BLaER1 treated with 17β-estradiol and CSF1 and Interleukin-3, amounts not matched to agents 10 nM and 100 nM (cell line): ENCODE measurements at regions not wholly inside any gene's neighbourhood (a gene's known extent, or its start where the extent isn't known, plus 50 kb on each side); places are given as distances from the start of the nearest gene placed in this dataset.
"Not testable (repeated sequence)": the region's sequence is repeated elsewhere in the genome, so short reads cannot be mapped to it uniquely, and the experiment has no call there.

Experiments
- H3K27ac ChIP-seq, 11 experiments: shearing (Covaris generic); formaldehyde crosslinking; 2 replicates each; pipeline ENCODE4 v1.8.1; 2022
- H3K27me3 ChIP-seq, 11 experiments: shearing (Covaris generic); formaldehyde crosslinking; 2 replicates each; pipeline ENCODE4 v1.8.1; 2022
- H3K36me3 ChIP-seq, 11 experiments: shearing (Covaris generic); formaldehyde crosslinking; 2 replicates each; pipeline ENCODE4 v1.8.1; 2022
- H3K4me1 ChIP-seq, 10 experiments: shearing (Covaris generic); formaldehyde crosslinking; 2 replicates each; pipeline ENCODE4 v1.8.1; 2022
- H3K4me2 ChIP-seq, 11 experiments: shearing (Covaris generic); formaldehyde crosslinking; 2 replicates each; pipeline ENCODE4 v1.8.1; 2022
- H3K4me3 ChIP-seq, 10 experiments: shearing (Covaris generic); formaldehyde crosslinking; 2 replicates each; pipeline ENCODE4 v1.8.1; 2022
- H3K9ac ChIP-seq, 11 experiments: shearing (Covaris generic); formaldehyde crosslinking; 2 replicates each; pipeline ENCODE4 v1.8.1; 2022
- H3K9me3 ChIP-seq, 11 experiments: shearing (Covaris generic); formaldehyde crosslinking; replicated peaks in 1 of 11; 2 replicates each; pipeline ENCODE4 v1.8.1; 2022
- H4K20me1 ChIP-seq, 11 experiments: shearing (Covaris generic); formaldehyde crosslinking; 2 replicates each; pipeline ENCODE4 v1.8.1; 2022
- Cebpa-rat ChIP-seq, 11 experiments: shearing (Covaris generic); IDR thresholded peaks; 2 replicates each; pipeline ENCODE4 v1.8.1; 2022

- Histone ChIP-seq H3K36me3 (no peaks in the 10 kb centered on the region), H3K4me1 (no peaks in the 10 kb centered on the region), H3K4me3 (no peak overlapping the region), H3K9ac (no peak overlapping the region), H3K27ac (no peak overlapping the region), H3K27me3 (no peaks in the 10 kb centered on the region), H3K9me3 (peaks cover 0 to 6% (median 0%) of the 10 kb centered on the region in 11 experiments; a peak in 1 of 22 replicates), H3K4me2 (no peak overlapping the region), H4K20me1 (no peaks in the 10 kb centered on the region)
- TF ChIP-seq Cebpa-rat (IDR thresholded peaks at IDR 0.05), result no peak
Measured at GRCh38 chr14:28982228-28982627, 215.6 kb downstream of the FOXG1 start.

GRCh38 chr14:28983279-28983678, 216.7 kb downstream of the FOXG1 start:
- Histone ChIP-seq H3K9me3 (peaks cover 0 to 6% (median 0%) of the 10 kb centered on the region in 11 experiments; a peak in 1 of 22 replicates), H4K20me1 (no peaks in the 10 kb centered on the region), H3K36me3 (no peaks in the 10 kb centered on the region), H3K4me2 (no peak overlapping the region), H3K4me1 (no peaks in the 10 kb centered on the region), H3K27ac (no peak overlapping the region), H3K27me3 (no peaks in the 10 kb centered on the region), H3K9ac (no peak overlapping the region), H3K4me3 (no peak overlapping the region)
- TF ChIP-seq Cebpa-rat (IDR thresholded peaks at IDR 0.05), result no peak

GRCh38 chr14:28987516-28987915, 220.9 kb downstream of the FOXG1 start:
- H3K9me3 ChIP-seq, result peaks cover 0 to 3% (median 0%) of the 10 kb centered on the region in 11 experiments; a peak in 1 of 22 replicates
- H3K4me3 ChIP-seq, result no peak overlapping the region
- TF ChIP-seq Cebpa-rat (IDR thresholded peaks at IDR 0.05), result no peak

GRCh38 chr14:28997196-28997595, 230.6 kb downstream of the FOXG1 start:
- not testable (repeated sequence) for H3K27ac ChIP-seq, H3K9ac ChIP-seq, H3K4me1 ChIP-seq, H3K4me3 ChIP-seq, H4K20me1 ChIP-seq, H3K9me3 ChIP-seq, H3K27me3 ChIP-seq, H3K4me2 ChIP-seq, H3K36me3 ChIP-seq

More at GRCh38 chr14:28987516-28987915, 220.9 kb downstream of the FOXG1 start:
- no peaks in the 10 kb centered on the region for H4K20me1 ChIP-seq
- H3K9ac ChIP-seq, result no peak overlapping the region
- H3K27me3 ChIP-seq, result no peaks in the 10 kb centered on the region
- H3K4me2 ChIP-seq, result no peak overlapping the region
- H3K27ac ChIP-seq, result no peak overlapping the region
- H3K36me3 ChIP-seq, result no peaks in the 10 kb centered on the region
- H3K4me1 ChIP-seq, result no peaks in the 10 kb centered on the region

GRCh38 chr14:28999656-29000055, 233.1 kb downstream of the FOXG1 start:
- Histone ChIP-seq H4K20me1 (no peaks in the 10 kb centered on the region), H3K36me3 (no peaks in the 10 kb centered on the region), H3K4me1 (no peaks in the 10 kb centered on the region), H3K4me2 (no peak overlapping the region), H3K4me3 (no peak overlapping the region), H3K9me3 (no peaks in the 10 kb centered on the region), H3K27ac (no peak overlapping the region), H3K27me3 (no peaks in the 10 kb centered on the region), H3K9ac (no peak overlapping the region)
- no peak for TF ChIP-seq Cebpa-rat (IDR thresholded peaks at IDR 0.05)

GRCh38 chr14:29005647-29006046, 239.1 kb downstream of the FOXG1 start:
- TF ChIP-seq Cebpa-rat (IDR thresholded peaks at IDR 0.05), result no peak
- no peak overlapping the region for H3K27ac ChIP-seq

GRCh38 chr14:29007990-29008389, 241.4 kb downstream of the FOXG1 start:
- Histone ChIP-seq H3K9ac (no peak overlapping the region), H4K20me1 (no peaks in the 10 kb centered on the region), H3K36me3 (no peaks in the 10 kb centered on the region), H3K27me3 (no peaks in the 10 kb centered on the region), H3K4me2 (no peak overlapping the region), H3K4me3 (no peak overlapping the region), H3K27ac (no peak overlapping the region), H3K4me1 (no peaks in the 10 kb centered on the region), H3K9me3 (no peaks in the 10 kb centered on the region)
- no peak for TF ChIP-seq Cebpa-rat (IDR thresholded peaks at IDR 0.05)

More at GRCh38 chr14:29005647-29006046, 239.1 kb downstream of the FOXG1 start:
- H4K20me1 ChIP-seq, result no peaks in the 10 kb centered on the region
- no peaks in the 10 kb centered on the region for H3K36me3 ChIP-seq
- no peaks in the 10 kb centered on the region for H3K9me3 ChIP-seq
- no peak overlapping the region for H3K4me3 ChIP-seq
- no peak overlapping the region for H3K9ac ChIP-seq
- no peak overlapping the region for H3K4me2 ChIP-seq
- H3K27me3 ChIP-seq, result no peaks in the 10 kb centered on the region
- no peaks in the 10 kb centered on the region for H3K4me1 ChIP-seq

GRCh38 chr14:29016050-29016900, 249.7 kb downstream of the FOXG1 start:
- H3K36me3 ChIP-seq, result no peaks in the 10 kb centered on the region

GRCh38 chr14:29023505-29023904, 256.9 kb downstream of the FOXG1 start:
- H3K4me3 ChIP-seq, H4K20me1 ChIP-seq, H3K4me1 ChIP-seq, H3K27me3 ChIP-seq, H3K4me2 ChIP-seq, H3K27ac ChIP-seq, H3K9ac ChIP-seq, H3K36me3 ChIP-seq: not testable (repeated sequence)
- peaks cover 0 to 25% (median 8%) of the 10 kb centered on the region in 11 experiments; a peak in 12 of 22 replicates for H3K9me3 ChIP-seq

More at GRCh38 chr14:29016050-29016900, 249.7 kb downstream of the FOXG1 start:
- Histone ChIP-seq H3K4me3 (no peak overlapping the region), H3K9me3 (no peaks in the 10 kb centered on the region), H3K27ac (no peak overlapping the region), H3K4me1 (no peaks in the 10 kb centered on the region), H3K4me2 (no peak overlapping the region), H3K9ac (no peak overlapping the region), H3K27me3 (no peaks in the 10 kb centered on the region), H4K20me1 (no peaks in the 10 kb centered on the region)
- no peak for TF ChIP-seq Cebpa-rat (IDR thresholded peaks at IDR 0.05)

- not testable (repeated sequence) for H3K27me3 ChIP-seq
Measured at GRCh38 chr14:29027441-29027840, 260.9 kb downstream of the FOXG1 start.

GRCh38 chr14:29027941-29028705, 261.5 kb downstream of the FOXG1 start:
- not testable (repeated sequence) for H3K9ac ChIP-seq

More at GRCh38 chr14:29027441-29027840, 260.9 kb downstream of the FOXG1 start:
- H4K20me1 ChIP-seq, H3K36me3 ChIP-seq, H3K27ac ChIP-seq, H3K4me3 ChIP-seq, H3K4me2 ChIP-seq, H3K4me1 ChIP-seq, H3K9ac ChIP-seq: not testable (repeated sequence)
- H3K9me3 ChIP-seq, result peaks cover 0 to 27% (median 11%) of the 10 kb centered on the region in 11 experiments; a peak in 13 of 22 replicates

More at GRCh38 chr14:29027941-29028705, 261.5 kb downstream of the FOXG1 start:
- H3K9me3 ChIP-seq, result peaks cover 0 to 27% (median 11%) of the 10 kb centered on the region in 11 experiments; a peak in 13 of 22 replicates
- H3K4me3 ChIP-seq, H4K20me1 ChIP-seq, H3K36me3 ChIP-seq, H3K27me3 ChIP-seq, H3K27ac ChIP-seq, H3K4me2 ChIP-seq, H3K4me1 ChIP-seq: not testable (repeated sequence)
